ENCODE measurements at regions not wholly inside any gene's neighbourhood (a gene's known extent, or its start where the extent isn't known, plus 50 kb on each side); places are given as distances from the start of the nearest gene placed in this dataset.

DNA sequence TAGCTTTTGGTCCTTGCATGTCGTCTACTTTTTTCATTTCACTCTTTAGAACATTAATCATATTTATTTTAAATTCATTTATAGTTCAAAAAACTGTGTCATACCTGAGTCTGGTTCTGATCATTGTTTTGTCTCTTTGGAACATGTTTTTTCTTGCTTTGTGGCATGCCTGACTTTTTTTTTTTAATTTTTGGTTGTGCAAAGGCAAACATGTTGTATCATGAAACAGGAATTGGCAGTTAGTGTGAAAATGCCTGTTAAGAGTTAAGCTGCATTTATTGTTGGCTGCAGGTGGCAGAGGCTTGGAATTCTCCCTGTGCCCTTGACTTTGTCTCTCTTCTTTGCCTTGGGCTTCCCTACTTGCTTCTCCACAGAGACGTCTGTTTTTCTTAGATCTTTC is 525.0 kb upstream of the ADARB2 start:
- TF ChIP-seq, protein P1, sequence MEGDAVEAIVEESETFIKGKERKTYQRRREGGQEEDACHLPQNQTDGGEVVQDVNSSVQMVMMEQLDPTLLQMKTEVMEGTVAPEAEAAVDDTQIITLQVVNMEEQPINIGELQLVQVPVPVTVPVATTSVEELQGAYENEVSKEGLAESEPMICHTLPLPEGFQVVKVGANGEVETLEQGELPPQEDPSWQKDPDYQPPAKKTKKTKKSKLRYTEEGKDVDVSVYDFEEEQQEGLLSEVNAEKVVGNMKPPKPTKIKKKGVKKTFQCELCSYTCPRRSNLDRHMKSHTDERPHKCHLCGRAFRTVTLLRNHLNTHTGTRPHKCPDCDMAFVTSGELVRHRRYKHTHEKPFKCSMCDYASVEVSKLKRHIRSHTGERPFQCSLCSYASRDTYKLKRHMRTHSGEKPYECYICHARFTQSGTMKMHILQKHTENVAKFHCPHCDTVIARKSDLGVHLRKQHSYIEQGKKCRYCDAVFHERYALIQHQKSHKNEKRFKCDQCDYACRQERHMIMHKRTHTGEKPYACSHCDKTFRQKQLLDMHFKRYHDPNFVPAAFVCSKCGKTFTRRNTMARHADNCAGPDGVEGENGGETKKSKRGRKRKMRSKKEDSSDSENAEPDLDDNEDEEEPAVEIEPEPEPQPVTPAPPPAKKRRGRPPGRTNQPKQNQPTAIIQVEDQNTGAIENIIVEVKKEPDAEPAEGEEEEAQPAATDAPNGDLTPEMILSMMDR (IDR thresholded peaks at IDR 0.05), result no peak
- ATAC-seq, result no peak
- DNase-seq, result no peak
- H3K9me3 ChIP-seq, result peaks cover 0 to 5% of the 10 kb centered on the region in 2 donors
- intact Hi-C loops (cut with DNase I), result no loop called here
- H3K4me1 ChIP-seq, result no peaks in the 10 kb centered on the region
- peaks cover 0 to 5% of the 10 kb centered on the region in 2 donors for H3K27me3 ChIP-seq
- H3K36me3 ChIP-seq, result no peaks in the 10 kb centered on the region
- no peak overlapping the region for H3K27ac ChIP-seq
- H3K4me3 ChIP-seq, result no peak overlapping the region

DNA sequence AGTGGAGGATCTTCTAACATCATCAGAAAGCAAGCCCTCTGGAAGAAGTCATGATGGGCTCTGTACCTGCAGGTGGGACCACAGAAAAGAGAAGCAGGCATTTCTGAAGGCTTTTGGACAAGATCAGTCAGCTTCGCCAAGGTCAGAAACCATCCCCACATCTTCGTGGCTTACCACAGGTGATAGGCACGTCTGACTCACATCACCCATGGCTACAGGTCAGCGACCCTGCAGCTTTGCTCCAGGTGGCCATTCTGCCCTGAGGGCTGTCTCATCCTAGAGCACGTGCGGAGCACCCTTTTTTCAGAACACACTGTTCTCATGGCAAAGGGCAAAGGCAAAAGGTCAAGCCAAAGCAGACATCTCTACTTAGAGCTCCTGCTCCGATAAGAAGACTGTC is 518.9 kb upstream of the ADARB2 start:
- Histone ChIP-seq H3K9me3 (peaks cover 0 to 14% of the 10 kb centered on the region in 2 donors), H3K27ac (no peak overlapping the region), H3K27me3 (no peaks in the 10 kb centered on the region), H3K4me3 (no peak overlapping the region), H3K4me1 (no peaks in the 10 kb centered on the region), H3K36me3 (no peaks in the 10 kb centered on the region)
- ATAC-seq (no peak), DNase-seq (no peak)
- intact Hi-C loops (cut with DNase I), result no loop called here
- TF ChIP-seq, protein P1 (IDR thresholded peaks at IDR 0.05), result no peak

DNA sequence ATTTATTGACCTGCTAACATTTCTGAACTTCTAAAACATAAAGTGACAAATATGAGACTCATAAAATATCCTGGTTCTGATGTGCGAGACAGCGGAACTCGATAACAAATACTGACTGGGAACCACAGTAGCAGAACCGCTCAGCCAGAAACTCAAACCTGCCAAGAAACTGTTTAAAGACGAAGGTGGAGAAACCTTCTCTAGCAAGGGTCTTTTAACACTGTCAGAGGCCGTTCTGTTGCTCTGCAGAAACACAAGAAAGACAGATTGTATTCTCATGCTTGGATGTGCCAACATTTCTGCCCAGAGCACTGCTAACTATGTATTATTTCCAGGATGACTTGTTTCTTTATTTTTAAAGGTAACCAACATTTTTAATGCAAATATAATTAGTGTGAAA is 514.8 kb upstream of the ADARB2 start:
- H3K9me3 ChIP-seq, result peaks cover 0 to 17% of the 10 kb centered on the region in 2 donors
- TF ChIP-seq, protein P1 (IDR thresholded peaks at IDR 0.05), result no peak
- DNase-seq (no peak), ATAC-seq (no peak)
- H3K36me3 ChIP-seq, result no peaks in the 10 kb centered on the region
- H3K27ac ChIP-seq, result no peak overlapping the region
- H3K4me1 ChIP-seq, result no peaks in the 10 kb centered on the region
- intact Hi-C loops (cut with DNase I), result no loop called here
- H3K27me3 ChIP-seq, result no peaks in the 10 kb centered on the region
- H3K4me3 ChIP-seq, result no peak overlapping the region

DNA sequence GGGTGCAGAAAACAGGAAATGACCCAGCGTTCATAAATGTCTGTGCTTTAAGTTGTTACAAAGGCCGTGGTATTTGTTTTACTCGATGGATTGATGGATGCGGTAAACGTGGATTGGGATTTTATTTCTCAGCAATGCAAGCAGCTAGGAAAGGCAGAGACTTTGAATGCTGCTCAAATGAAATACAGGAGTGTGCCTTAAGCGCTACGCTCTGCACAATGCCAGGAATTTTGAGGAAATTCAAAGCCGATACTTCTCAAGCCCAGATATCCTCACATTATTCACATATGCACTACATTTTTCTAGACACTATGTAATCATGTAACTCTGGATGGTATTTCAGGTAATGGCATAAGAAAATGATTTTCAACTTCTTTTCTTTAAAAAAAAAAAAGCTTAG is 514.3 kb upstream of the ADARB2 start:
- no peak overlapping the region for H3K4me3 ChIP-seq
- peaks cover 0 to 17% of the 10 kb centered on the region in 2 donors for H3K9me3 ChIP-seq
- H3K27me3 ChIP-seq, result no peaks in the 10 kb centered on the region
- no peaks in the 10 kb centered on the region for H3K4me1 ChIP-seq
- DNase-seq, result no peak
- intact Hi-C loops (cut with DNase I), result no loop called here
- no peaks in the 10 kb centered on the region for H3K36me3 ChIP-seq
- H3K27ac ChIP-seq, result no peak overlapping the region
- TF ChIP-seq, protein P1 (IDR thresholded peaks at IDR 0.05), result no peak
- no peak for ATAC-seq

DNA sequence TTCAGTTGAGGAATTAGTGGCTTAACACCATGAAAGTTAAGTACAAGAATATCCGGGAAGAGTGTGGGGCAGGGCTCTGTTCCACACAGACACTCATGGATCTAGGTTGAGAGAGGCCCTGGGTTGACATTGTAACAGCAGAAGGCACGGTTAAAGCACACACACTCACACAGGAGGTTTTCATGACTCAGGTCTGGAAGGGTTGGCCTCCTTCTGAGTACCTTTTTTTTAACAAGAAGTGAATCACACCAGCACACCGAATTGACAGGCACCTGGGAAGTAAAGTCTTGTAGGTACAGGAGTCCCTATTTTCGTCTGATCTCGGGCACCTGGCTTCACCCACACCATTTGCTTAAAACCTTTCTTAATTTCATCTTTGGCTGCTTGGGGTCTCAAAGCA is 509.4 kb upstream of the ADARB2 start:
- H3K27me3 ChIP-seq, result no peaks in the 10 kb centered on the region
- H3K4me1 ChIP-seq, result no peaks in the 10 kb centered on the region
- H3K27ac ChIP-seq, result no peak overlapping the region
- peaks cover 0 to 8% of the 10 kb centered on the region in 2 donors for H3K9me3 ChIP-seq
- intact Hi-C loops (cut with DNase I), result no loop called here
- no peak overlapping the region for H3K4me3 ChIP-seq
- ATAC-seq (no peak), DNase-seq (no peak)
- TF ChIP-seq, protein P1 (IDR thresholded peaks at IDR 0.05), result no peak
- H3K36me3 ChIP-seq, result no peaks in the 10 kb centered on the region
